ENCODE measurements at regions not wholly inside any gene's neighbourhood (a gene's known extent, or its start where the extent isn't known, plus 50 kb on each side); places are given as distances from the start of the nearest gene placed in this dataset.

GRCh38 chr3:160136421-160136820, 88.8 kb upstream of the C3orf80 start:
- H3K4me3 ChIP-seq = no peak overlapping the region
- H3K9me3 ChIP-seq = no peaks in the 10 kb centered on the region
- no peaks in the 10 kb centered on the region for H3K27me3 ChIP-seq
- no peaks in the 10 kb centered on the region for H3K36me3 ChIP-seq
- WGBS, 2 donors (ENCODE audit: low coverage in 1 of 2) = 82% methylated on average over 4 of the region's 4 CpGs; no CpG with 5 or more reads in 1 of the 2 donors
- no peak overlapping the region for H3K27ac ChIP-seq
- no peak for DNase-seq
- no peak for TF ChIP-seq CTCF (IDR thresholded peaks at IDR 0.05)
- no peak for TF ChIP-seq EP300 (IDR thresholded peaks at IDR 0.05; ENCODE audit: low read depth)
- TF ChIP-seq POLR2AphosphoS5 (IDR thresholded peaks at IDR 0.05) = no peak
- TF ChIP-seq POLR2A (IDR thresholded peaks at IDR 0.05) = no peak
- intact Hi-C loops (cut with DNase I; ENCODE audit: low total_unique reads) (no loop called here), in situ Hi-C loops (cut with MboI; ENCODE audit: low pct_ligation_motif_present in 1 of 4, low pct_unique_long_range_greater_than_20kb in 1 of 4, low sequenced_read_pairs in 3 of 4) (loop anchor here in 1 of 4 donors (25.0 kb wide), 1 partner anchor 99 kb away; no protein-coding TSS in a partner anchor)
- no peaks in the 10 kb centered on the region for H3K4me1 ChIP-seq

- no peak for TF ChIP-seq EP300 (IDR thresholded peaks at IDR 0.05; ENCODE audit: low read depth)
- TF ChIP-seq CTCF (IDR thresholded peaks at IDR 0.05) = no peak
- no peak for DNase-seq
- WGBS, 2 donors (ENCODE audit: low coverage in 1 of 2) = 86 to 88% methylated on average over 3 of the region's 3 CpGs
- H3K9me3 ChIP-seq = peaks cover 0 to 7% of the 10 kb centered on the region in 2 donors
- H3K27me3 ChIP-seq = no peaks in the 10 kb centered on the region
- H3K27ac ChIP-seq = no peak overlapping the region
- no peaks in the 10 kb centered on the region for H3K36me3 ChIP-seq
- in situ Hi-C loops (cut with MboI; ENCODE audit: low pct_ligation_motif_present in 1 of 4, low pct_unique_long_range_greater_than_20kb in 1 of 4, low sequenced_read_pairs in 3 of 4) (loop anchor here in 1 of 4 donors (25.0 kb wide), 1 partner anchor 102 kb away; no protein-coding TSS in a partner anchor), intact Hi-C loops (cut with DNase I; ENCODE audit: low total_unique reads) (no loop called here)
- H3K4me1 ChIP-seq = no peaks in the 10 kb centered on the region
- no peak overlapping the region for H3K4me3 ChIP-seq
Observed at GRCh38 chr3:160139291-160139690, 85.9 kb upstream of the C3orf80 start.

GRCh38 chr3:160140756-160141155, 84.5 kb upstream of the C3orf80 start:
- DNase-seq = no peak
- Histone ChIP-seq H3K27me3 (no peaks in the 10 kb centered on the region), H3K9me3 (peaks cover 0 to 7% of the 10 kb centered on the region in 2 donors), H3K4me1 (no peaks in the 10 kb centered on the region), H3K4me3 (no peak overlapping the region), H3K36me3 (no peaks in the 10 kb centered on the region), H3K27ac (no peak overlapping the region)
- in situ Hi-C loops (cut with MboI; ENCODE audit: low pct_ligation_motif_present in 1 of 4, low pct_unique_long_range_greater_than_20kb in 1 of 4, low sequenced_read_pairs in 3 of 4) = loop anchor here in 1 of 4 donors (25.0 kb wide), 1 partner anchor 103 kb away; no protein-coding TSS in a partner anchor
- WGBS, 2 donors (ENCODE audit: low coverage in 1 of 2) = 78% methylated on average over 2 of the region's 2 CpGs; no CpG with 5 or more reads in 1 of the 2 donors
- TF ChIP-seq POLR2AphosphoS5 (IDR thresholded peaks at IDR 0.05) = no peak
- TF ChIP-seq CTCF (IDR thresholded peaks at IDR 0.05) = no peak
- TF ChIP-seq EP300 (IDR thresholded peaks at IDR 0.05; ENCODE audit: low read depth) = no peak
- TF ChIP-seq POLR2A (IDR thresholded peaks at IDR 0.05) = no peak
- intact Hi-C loops (cut with DNase I; ENCODE audit: low total_unique reads) = no loop called here

- intact Hi-C loops (cut with DNase I; ENCODE audit: low total_unique reads) = no loop called here
- TF ChIP-seq POLR2A (IDR thresholded peaks at IDR 0.05) = no peak
- TF ChIP-seq POLR2AphosphoS5 (IDR thresholded peaks at IDR 0.05) = no peak
- no peaks in the 10 kb centered on the region for H3K4me1 ChIP-seq
- H3K27ac ChIP-seq = no peak overlapping the region
- peaks cover 0 to 7% of the 10 kb centered on the region in 2 donors for H3K9me3 ChIP-seq
- H3K27me3 ChIP-seq = no peaks in the 10 kb centered on the region
- 77 to 80% methylated on average over 1 to 4 of the region's 4 CpGs for WGBS, 2 donors (ENCODE audit: low coverage in 1 of 2)
- no peak for DNase-seq
- no peak overlapping the region for H3K4me3 ChIP-seq
- no peaks in the 10 kb centered on the region for H3K36me3 ChIP-seq
- in situ Hi-C loops (cut with MboI; ENCODE audit: low pct_ligation_motif_present in 1 of 4, low pct_unique_long_range_greater_than_20kb in 1 of 4, low sequenced_read_pairs in 3 of 4) = loop anchor here in 1 of 4 donors (25.0 kb wide), 1 partner anchor 104 kb away; no protein-coding TSS in a partner anchor
Observed at GRCh38 chr3:160141485-160142185, 83.6 kb upstream of the C3orf80 start.

Measured in transverse colon (tissue), 4 donors.